ENCODE measurements at regions not wholly inside any gene's neighbourhood (a gene's known extent, or its start where the extent isn't known, plus 50 kb on each side); places are given as distances from the start of the nearest gene placed in this dataset.
"Not testable (repeated sequence)": the region's sequence is repeated elsewhere in the genome, so short reads cannot be mapped to it uniquely, and the experiment has no call there.

DNA sequence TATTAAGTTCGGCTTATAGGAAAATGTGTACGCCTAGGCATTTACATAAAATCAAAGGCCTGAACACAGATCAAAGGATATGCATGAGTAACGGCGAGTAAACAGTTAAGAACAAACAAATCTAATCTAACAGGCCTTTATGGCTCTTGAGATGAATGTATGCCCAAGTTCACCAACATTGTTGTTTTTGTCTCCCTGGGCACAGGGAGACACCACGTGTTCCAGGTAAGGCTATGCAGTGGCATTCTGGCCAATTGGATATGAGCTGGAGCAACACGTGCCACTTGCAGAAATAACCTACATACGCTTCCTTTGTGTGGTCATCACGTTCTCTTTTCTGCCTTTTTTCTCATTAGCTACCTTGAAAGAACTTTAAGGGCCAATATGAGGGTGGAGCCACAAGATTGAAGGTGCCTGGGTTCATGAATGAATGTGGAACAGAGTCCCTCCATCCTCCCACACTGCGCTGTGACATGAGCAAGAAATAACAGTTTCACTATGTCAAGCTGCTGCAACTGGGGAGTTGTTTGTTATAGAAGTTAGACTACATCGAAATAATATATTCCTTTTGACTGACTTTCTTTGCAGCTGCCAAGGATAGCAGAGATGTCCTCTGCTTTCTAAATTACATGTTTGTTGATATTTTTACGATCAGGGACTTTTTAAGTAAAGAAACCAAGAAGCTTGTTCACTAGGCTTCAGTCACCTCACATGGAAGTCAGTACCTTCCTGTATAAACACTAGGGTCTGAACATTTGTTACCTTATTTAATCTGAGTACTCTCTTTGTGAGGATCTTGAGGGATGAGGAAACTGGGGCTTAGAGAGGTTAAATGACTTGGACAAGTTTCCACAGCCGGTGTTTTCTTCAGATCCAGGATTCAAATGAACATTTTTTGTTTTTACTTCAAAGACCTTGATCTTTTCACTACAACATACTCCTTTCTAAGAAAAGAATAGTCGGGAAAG, 427.5 kb upstream of the TBL1XR1 start:
- no peaks in the 10 kb centered on the region for H3K27me3 ChIP-seq
- H3K4me3 ChIP-seq = no peak overlapping the region
- WGBS (ENCODE audit: insufficient coverage, low coverage, low lambda C conversion rate, missing lambda C conversion rate) = 89% methylated on average over 12 of the region's 13 CpGs
- no peaks in the 10 kb centered on the region for H3K9me3 ChIP-seq
- intact Hi-C loops (cut with DNase I) = no loop called here
- DNase-seq (no peak), ATAC-seq (no peak)
- TF ChIP-seq, protein P1, sequence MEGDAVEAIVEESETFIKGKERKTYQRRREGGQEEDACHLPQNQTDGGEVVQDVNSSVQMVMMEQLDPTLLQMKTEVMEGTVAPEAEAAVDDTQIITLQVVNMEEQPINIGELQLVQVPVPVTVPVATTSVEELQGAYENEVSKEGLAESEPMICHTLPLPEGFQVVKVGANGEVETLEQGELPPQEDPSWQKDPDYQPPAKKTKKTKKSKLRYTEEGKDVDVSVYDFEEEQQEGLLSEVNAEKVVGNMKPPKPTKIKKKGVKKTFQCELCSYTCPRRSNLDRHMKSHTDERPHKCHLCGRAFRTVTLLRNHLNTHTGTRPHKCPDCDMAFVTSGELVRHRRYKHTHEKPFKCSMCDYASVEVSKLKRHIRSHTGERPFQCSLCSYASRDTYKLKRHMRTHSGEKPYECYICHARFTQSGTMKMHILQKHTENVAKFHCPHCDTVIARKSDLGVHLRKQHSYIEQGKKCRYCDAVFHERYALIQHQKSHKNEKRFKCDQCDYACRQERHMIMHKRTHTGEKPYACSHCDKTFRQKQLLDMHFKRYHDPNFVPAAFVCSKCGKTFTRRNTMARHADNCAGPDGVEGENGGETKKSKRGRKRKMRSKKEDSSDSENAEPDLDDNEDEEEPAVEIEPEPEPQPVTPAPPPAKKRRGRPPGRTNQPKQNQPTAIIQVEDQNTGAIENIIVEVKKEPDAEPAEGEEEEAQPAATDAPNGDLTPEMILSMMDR (IDR thresholded peaks at IDR 0.05) = no peak
- no peak for TF ChIP-seq POLR2A (IDR thresholded peaks at IDR 0.05)
- H3K27ac ChIP-seq = no peak overlapping the region
- peaks cover 0 to 11% (median 1%) of the 10 kb centered on the region in 4 donors for H3K4me1 ChIP-seq
- H3K36me3 ChIP-seq = no peaks in the 10 kb centered on the region

DNA sequence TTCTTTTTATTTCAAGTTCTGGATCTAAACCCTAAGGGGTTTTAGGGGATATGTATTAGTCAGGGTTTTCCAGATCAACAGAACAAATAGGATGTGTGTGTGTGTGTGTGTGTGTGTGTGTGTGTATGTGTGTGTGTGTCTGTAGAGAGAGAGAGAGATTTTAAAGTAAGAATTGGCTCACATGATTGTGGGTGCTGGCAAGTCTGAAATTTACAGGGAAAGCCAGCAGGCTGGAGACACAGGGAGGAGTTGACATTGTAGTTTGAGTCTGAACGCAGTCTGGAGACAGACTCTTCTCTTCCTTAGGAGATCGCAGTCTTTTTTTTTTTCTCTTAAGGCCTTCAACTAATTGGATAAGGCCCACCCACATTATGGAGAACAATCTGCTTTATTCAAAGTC, 428.8 kb upstream of the TBL1XR1 start:
- ATAC-seq (no peak), DNase-seq (no peak)
- no peak overlapping the region for H3K4me3 ChIP-seq
- H3K36me3 ChIP-seq = no peaks in the 10 kb centered on the region
- H3K27ac ChIP-seq = no peak overlapping the region
- intact Hi-C loops (cut with DNase I) = no loop called here
- WGBS (ENCODE audit: insufficient coverage, low coverage, low lambda C conversion rate, missing lambda C conversion rate) = 80% methylated on average over 2 of the region's 2 CpGs
- H3K9me3 ChIP-seq = no peaks in the 10 kb centered on the region
- no peaks in the 10 kb centered on the region for H3K27me3 ChIP-seq
- TF ChIP-seq, protein P1 (IDR thresholded peaks at IDR 0.05) = no peak
- no peak for TF ChIP-seq POLR2A (IDR thresholded peaks at IDR 0.05)
- H3K4me1 ChIP-seq = peaks cover 0 to 8% (median 0%) of the 10 kb centered on the region in 4 donors

DNA sequence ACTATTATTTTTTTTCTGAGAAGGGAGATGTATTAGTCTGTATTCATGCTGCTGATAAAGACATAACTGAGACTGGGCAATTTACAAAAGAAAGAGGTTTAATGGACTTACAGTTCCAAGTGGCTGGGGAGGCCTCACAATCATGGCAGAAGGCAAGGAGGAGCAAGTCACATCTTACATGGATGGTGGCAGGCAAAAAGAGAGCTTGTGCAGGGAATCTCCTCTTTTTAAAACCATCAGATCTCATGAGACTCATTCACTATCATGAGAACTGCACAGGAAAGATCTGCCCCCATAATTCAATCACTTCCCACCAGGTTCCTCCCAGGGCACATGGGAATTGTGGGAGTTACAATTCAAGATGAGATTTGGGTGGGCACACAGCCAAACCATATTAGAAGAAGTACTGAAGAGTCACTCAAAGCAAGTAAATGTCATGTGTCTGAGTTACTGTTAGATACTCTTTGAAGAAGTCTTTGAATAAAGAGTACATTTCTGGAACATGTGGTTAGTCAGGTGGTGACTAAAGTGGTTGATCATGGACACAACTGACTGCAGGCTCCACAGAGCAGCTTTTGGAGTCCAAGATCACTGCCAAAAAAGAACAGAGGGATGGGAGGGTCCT, 430.9 kb upstream of the TBL1XR1 start:
- ATAC-seq; H3K4me1 ChIP-seq; H3K4me3 ChIP-seq; H3K27ac ChIP-seq; H3K9me3 ChIP-seq; H3K27me3 ChIP-seq; DNase-seq; intact Hi-C loops (cut with DNase I); H3K36me3 ChIP-seq: not testable (repeated sequence)

DNA sequence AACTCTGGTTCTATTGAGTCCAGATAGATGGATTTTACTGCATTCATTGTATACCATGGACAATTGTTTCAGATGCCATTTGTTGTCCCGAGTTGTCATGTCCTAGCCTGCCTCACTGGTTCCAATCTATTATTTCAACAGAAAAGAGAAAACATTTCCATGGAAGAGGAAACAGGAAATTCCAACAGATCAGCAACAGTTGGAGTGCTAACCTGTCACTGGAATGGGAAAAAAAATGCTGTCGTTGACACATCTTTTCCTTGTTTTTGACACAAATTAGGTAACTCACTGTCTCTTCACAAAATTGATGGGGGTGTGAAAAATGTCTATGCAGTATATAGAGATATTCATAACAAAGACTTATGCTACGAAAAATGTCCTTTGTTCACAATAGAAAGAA, 432.0 kb upstream of the TBL1XR1 start:
- ATAC-seq = no peak
- intact Hi-C loops (cut with DNase I) = no loop called here
- Histone ChIP-seq H3K4me3 (no peak overlapping the region), H3K36me3 (no peaks in the 10 kb centered on the region), H3K9me3 (no peaks in the 10 kb centered on the region), H3K4me1 (no peaks in the 10 kb centered on the region), H3K27me3 (no peaks in the 10 kb centered on the region), H3K27ac (no peak overlapping the region)
- no peak for DNase-seq
- 74% methylated on average over 3 of the region's 3 CpGs for WGBS (ENCODE audit: insufficient coverage, low coverage, low lambda C conversion rate, missing lambda C conversion rate)
- TF ChIP-seq, protein P1 (IDR thresholded peaks at IDR 0.05) = no peak
- no peak for TF ChIP-seq POLR2A (IDR thresholded peaks at IDR 0.05)

DNA sequence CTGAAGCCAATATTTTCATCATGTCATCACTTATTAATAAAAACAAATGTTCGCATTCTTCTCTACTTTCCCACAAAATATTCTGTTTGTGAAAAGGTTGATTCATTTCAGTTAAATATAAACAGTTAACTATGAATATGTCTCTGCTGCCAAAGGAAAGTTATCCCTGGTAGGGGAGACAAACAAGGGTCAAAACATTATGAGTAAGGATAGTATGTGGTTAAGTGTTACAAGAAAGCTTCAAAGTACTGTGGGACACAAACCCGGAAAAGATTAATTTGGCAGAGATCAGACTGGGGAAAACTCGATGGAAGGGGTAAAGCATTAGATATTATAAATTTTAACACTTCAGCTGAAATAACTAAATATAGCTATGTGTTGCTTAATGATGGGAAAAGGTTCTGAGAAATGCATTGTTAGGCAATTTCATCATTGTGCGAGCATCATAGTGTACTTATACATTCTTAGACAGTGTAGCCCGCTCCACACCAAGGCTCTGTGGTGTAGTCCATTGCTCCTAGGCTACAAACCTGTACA, 436.5 kb upstream of the TBL1XR1 start:
- H3K27me3 ChIP-seq = no peaks in the 10 kb centered on the region
- ATAC-seq = peak in 1 of 4 donors; percentile 25
- H3K27ac ChIP-seq = no peak overlapping the region
- no peak overlapping the region for H3K4me3 ChIP-seq
- H3K9me3 ChIP-seq = no peaks in the 10 kb centered on the region
- no peak for DNase-seq
- TF ChIP-seq POLR2A (IDR thresholded peaks at IDR 0.05) = no peak
- TF ChIP-seq, protein P1 (IDR thresholded peaks at IDR 0.05) = no peak
- H3K36me3 ChIP-seq = no peaks in the 10 kb centered on the region
- H3K4me1 ChIP-seq = no peaks in the 10 kb centered on the region
- WGBS (ENCODE audit: insufficient coverage, low coverage, low lambda C conversion rate, missing lambda C conversion rate) = 58% methylated on average over 5 of the region's 5 CpGs
- intact Hi-C loops (cut with DNase I) = no loop called here

DNA sequence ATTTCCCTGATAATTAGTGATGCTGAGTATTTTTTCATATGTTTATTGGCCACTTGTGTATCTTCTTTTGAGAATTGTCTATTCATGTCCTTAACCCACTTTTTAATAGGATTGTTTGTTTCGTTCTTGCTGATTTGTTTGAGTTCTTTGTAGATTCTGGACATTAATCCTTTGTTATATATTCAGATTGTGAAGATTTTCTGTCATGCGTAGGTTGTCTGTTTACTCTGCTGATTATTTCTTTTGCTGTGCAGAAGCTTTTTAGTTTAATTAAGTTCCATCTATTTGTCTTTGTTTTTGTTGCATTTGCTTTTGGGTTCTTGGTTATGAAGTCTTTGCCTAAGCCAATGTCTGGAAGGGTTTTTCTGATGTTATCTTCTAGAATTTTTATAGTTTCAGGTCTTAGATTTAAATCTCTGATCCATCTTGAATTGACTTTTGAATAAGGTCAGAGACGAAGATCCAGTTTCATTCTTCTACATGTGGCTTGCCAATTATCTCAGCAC, 438.4 kb upstream of the TBL1XR1 start:
- H3K36me3 ChIP-seq; ATAC-seq; H3K27ac ChIP-seq; H3K4me1 ChIP-seq; H3K4me3 ChIP-seq; intact Hi-C loops (cut with DNase I); DNase-seq; H3K9me3 ChIP-seq; H3K27me3 ChIP-seq: not testable (repeated sequence)
- WGBS (ENCODE audit: insufficient coverage, low coverage, low lambda C conversion rate, missing lambda C conversion rate) = 82% methylated on average over 3 of the region's 3 CpGs
